Spleen (tissue), 11 donors: ENCODE measurements at regions not wholly inside any gene's neighbourhood (a gene's known extent, or its start where the extent isn't known, plus 50 kb on each side); places are given as distances from the start of the nearest gene placed in this dataset.

Experiments used
- DNase-seq: peaks from one replicate; pipeline ENCODE4 v3.0.0-alpha.2; 2020
- H3K27ac ChIP-seq, 8 donors: fragments of 200-600 bp; sonication (generic) in 7 of 8; 1 replicate in 4 of 8; 2 replicates in 4 of 8; pipeline versions ENCODE4 v1.5.0 to v1.8.0; 2016 to 2021; ENCODE audit warnings: inconsistent platforms in 4 of 8, mild to moderate bottlenecking in 4 of 8, moderate library complexity in 1 of 8
- H3K27me3 ChIP-seq, 7 donors: fragments of 200-600 bp; sonication (generic) in 6 of 7; replicated peaks in 1 of 7; 1 replicate in 4 of 7; 2 replicates in 3 of 7; pipeline versions ENCODE4 v1.5.0 to v1.8.0; 2016 to 2021; ENCODE audit warnings: inconsistent platforms in 3 of 7, mild to moderate bottlenecking in 1 of 7
- H3K36me3 ChIP-seq, 6 donors: fragments of 200-600 bp; sonication (generic) in 5 of 6; 1 replicate in 4 of 6; 2 replicates in 2 of 6; pipeline versions ENCODE4 v1.5.0 to v1.8.0; 2016 to 2021; ENCODE audit warnings: inconsistent platforms in 2 of 6
- H3K4me1 ChIP-seq, 6 donors: fragments of 200-600 bp; sonication (generic) in 5 of 6; 1 replicate in 3 of 6; 2 replicates in 3 of 6; pipeline versions ENCODE4 v1.5.0 to v1.8.0; 2016 to 2021; ENCODE audit warnings: inconsistent platforms in 3 of 6
- H3K4me3 ChIP-seq, 8 donors: fragments of 200-600 bp; sonication (generic) in 7 of 8; 1 replicate in 4 of 8; 2 replicates in 4 of 8; pipeline versions ENCODE4 v1.5.0 to v1.8.0; 2016 to 2021; ENCODE audit warnings: inconsistent platforms in 4 of 8, mild to moderate bottlenecking in 4 of 8, moderate library complexity in 2 of 8
- H3K9me3 ChIP-seq, 8 donors: fragments of 200-600 bp; sonication (generic) in 7 of 8; 1 replicate in 4 of 8; 2 replicates in 4 of 8; pipeline versions ENCODE4 v1.5.0 to v1.8.0; 2016 to 2021; ENCODE audit warnings: inconsistent platforms in 4 of 8
- CTCF ChIP-seq, 11 experiments: fragments of 200-600 bp in 7 of 11; fragments of 450-650 bp in 4 of 11; sonication (generic) in 4 of 11; IDR thresholded peaks in 8 of 11; conservative IDR thresholded peaks in 3 of 11; 1 replicate in 7 of 11; 2 replicates in 4 of 11; pipeline versions ENCODE4 v1.4.0 to v1.8.0; 2016 to 2021; ENCODE audit warnings: antibody characterized with exemption in 11 of 11, inconsistent platforms in 4 of 11, mild to moderate bottlenecking in 1 of 11
- POLR2A ChIP-seq, 3 donors: fragments of 450-650 bp; IDR thresholded peaks; one replicate each; pipeline ENCODE4 v1.5.1; 2017; ENCODE audit warnings: antibody characterized with exemption in 3 of 3, mild to moderate bottlenecking in 1 of 3
- POLR2AphosphoS5 ChIP-seq, 3 donors: sonication (generic); formaldehyde crosslinking; IDR thresholded peaks; one replicate each; pipeline ENCODE4 v1.5.1; 2017; ENCODE audit warnings: antibody characterized with exemption in 3 of 3
- WGBS, 5 donors: extraction: QIAGEN DNeasy Blood & Tissue Kit in 3 of 5; methylation state at CpG; one replicate each; pipeline versions ENCODE4 v1.1.5 to v1.1.7; 2013 to 2018; 5-methylcytosine and 5-hydroxymethylcytosine counted together
- intact Hi-C: fragments of 100-400 bp; cut with DNase I; formaldehyde crosslinking; loops from one replicate; pipeline ENCODE4 v1.15.0; 2023; ENCODE audit warnings: low total_unique reads
- donor health status: healthy with polysubstance abuse.
- donor health status: DM: no; HTN: no; CAD: no; lungs with moderate emphysema.
- donor health status: DM: no; HTN: no; CAD: no.
- donor health status: Bipolar disorder and iron deficiency.
- donor health status: healthy.
- donor health status: DM: no; HTN: no; CAD: no.
- donor health status: DM: yes; HTN: yes; CAD: no.

DNA sequence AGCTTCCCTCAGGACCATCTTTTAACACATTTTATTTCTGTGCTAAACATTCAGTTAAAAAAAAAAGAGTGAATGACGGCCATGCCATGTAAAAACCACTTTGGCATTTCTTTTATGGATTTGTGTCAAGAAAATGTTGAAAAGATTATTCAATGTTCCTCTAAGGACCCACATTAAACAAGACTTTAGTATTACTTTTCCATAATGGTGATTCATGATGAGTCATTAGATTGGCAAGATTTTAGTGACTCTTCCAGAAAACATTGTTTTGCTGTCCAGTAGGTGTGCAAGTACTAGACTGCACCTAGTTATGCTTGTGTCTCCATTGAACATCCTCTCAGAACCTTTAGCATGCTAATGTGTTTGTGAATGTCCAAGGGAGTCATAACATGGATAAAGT is 748.6 kb downstream of the STPG2 start:
- intact Hi-C loops: no loop called here
- TF ChIP-seq POLR2A (IDR thresholded peaks at IDR 0.05) (no peak), POLR2AphosphoS5 (IDR thresholded peaks at IDR 0.05) (no peak), CTCF (IDR thresholded peaks at IDR 0.05 in 8 of 11, conservative IDR thresholded peaks at IDR 0.05 in 3 of 11) (no peak)
- Histone ChIP-seq H3K4me3 (no peak overlapping the region), H3K27me3 (no peaks in the 10 kb centered on the region), H3K27ac (no peak overlapping the region), H3K4me1 (no peaks in the 10 kb centered on the region), H3K36me3 (no peaks in the 10 kb centered on the region), H3K9me3 (peaks cover 0 to 28% (median 19%) of the 10 kb centered on the region in 8 donors)
- WGBS, 5 donors: 58 to 73% (median 59%) methylated on average over 1 of the region's 1 CpG
- no peak for DNase-seq

DNA sequence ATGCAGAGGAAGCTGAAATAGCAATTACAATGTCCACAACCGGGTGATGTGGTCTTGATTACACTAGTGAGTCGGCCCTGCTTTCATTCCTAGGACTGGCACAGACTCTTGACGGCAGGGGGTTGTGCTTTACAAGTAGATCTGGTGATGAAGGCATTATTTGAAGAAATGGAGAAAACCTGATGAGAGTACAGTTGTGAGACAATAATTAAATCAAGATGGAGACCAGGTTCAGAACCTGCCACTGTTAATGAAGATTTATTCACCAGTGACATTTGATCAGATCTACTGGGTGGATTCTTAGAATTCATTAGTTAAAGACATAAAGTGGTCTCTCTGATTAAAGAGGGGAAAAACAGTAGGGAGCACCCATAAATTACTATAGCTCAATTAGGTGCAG is 747.2 kb downstream of the STPG2 start:
- TF ChIP-seq POLR2A (IDR thresholded peaks at IDR 0.05) (no peak), CTCF (IDR thresholded peaks at IDR 0.05 in 8 of 11, conservative IDR thresholded peaks at IDR 0.05 in 3 of 11) (no peak), POLR2AphosphoS5 (IDR thresholded peaks at IDR 0.05) (no peak)
- intact Hi-C loops: no loop called here
- 49 to 64% (median 58%) methylated on average over 3 of the region's 3 CpGs for WGBS, 5 donors
- Histone ChIP-seq H3K4me1 (no peaks in the 10 kb centered on the region), H3K36me3 (no peaks in the 10 kb centered on the region), H3K9me3 (peaks cover 0 to 32% (median 17%) of the 10 kb centered on the region in 8 donors), H3K27ac (no peak overlapping the region), H3K27me3 (no peaks in the 10 kb centered on the region), H3K4me3 (no peak overlapping the region)
- no peak for DNase-seq

DNA sequence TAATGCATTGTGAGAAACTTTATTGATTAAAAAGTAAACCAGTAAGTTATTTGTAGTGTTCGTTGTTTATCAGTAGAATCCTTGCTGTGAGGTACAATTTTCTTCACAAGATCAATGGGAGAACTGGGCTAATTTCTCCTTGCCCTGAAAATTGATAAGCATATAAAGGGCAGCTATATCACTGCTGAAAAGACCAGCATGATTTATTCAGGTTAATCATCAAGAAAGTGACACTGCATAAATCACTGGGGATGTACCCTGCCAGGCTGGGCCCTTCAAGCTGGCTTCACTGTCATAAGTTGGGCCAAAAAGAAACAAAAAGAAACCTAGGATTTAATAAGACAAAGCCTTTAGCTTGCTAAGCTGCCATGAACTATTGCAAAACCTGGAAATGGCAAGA is 746.7 kb downstream of the STPG2 start:
- no peak overlapping the region for H3K27ac ChIP-seq
- H3K36me3 ChIP-seq: no peaks in the 10 kb centered on the region
- no peaks in the 10 kb centered on the region for H3K27me3 ChIP-seq
- DNase-seq: no peak
- intact Hi-C loops: no loop called here
- TF ChIP-seq POLR2A (IDR thresholded peaks at IDR 0.05) (no peak), POLR2AphosphoS5 (IDR thresholded peaks at IDR 0.05) (no peak), CTCF (IDR thresholded peaks at IDR 0.05 in 8 of 11, conservative IDR thresholded peaks at IDR 0.05 in 3 of 11) (no peak)
- no peak overlapping the region for H3K4me3 ChIP-seq
- WGBS, 5 donors: 54 to 71% (median 56%) methylated on average over 1 of the region's 1 CpG
- peaks cover 0 to 32% (median 17%) of the 10 kb centered on the region in 8 donors for H3K9me3 ChIP-seq
- H3K4me1 ChIP-seq: no peaks in the 10 kb centered on the region

- WGBS, 5 donors: 76 to 87% (median 83%) methylated on average over 5 of the region's 5 CpGs
- intact Hi-C loops: no loop called here
- no peaks in the 10 kb centered on the region for H3K27me3 ChIP-seq
- no peaks in the 10 kb centered on the region for H3K4me1 ChIP-seq
- H3K4me3 ChIP-seq: no peak overlapping the region
- TF ChIP-seq CTCF (IDR thresholded peaks at IDR 0.05 in 8 of 11, conservative IDR thresholded peaks at IDR 0.05 in 3 of 11) (no peak), POLR2AphosphoS5 (IDR thresholded peaks at IDR 0.05) (no peak), POLR2A (IDR thresholded peaks at IDR 0.05) (no peak)
- no peaks in the 10 kb centered on the region for H3K36me3 ChIP-seq
- H3K9me3 ChIP-seq: peaks cover 0 to 31% (median 14%) of the 10 kb centered on the region in 8 donors
- no peak for DNase-seq
- H3K27ac ChIP-seq: no peak overlapping the region
These were observed 738.3 kb downstream of the STPG2 start for GRCh38 chr4:97404876-97405523.
